GM21619 (cell line): ENCODE measurements at regions not wholly inside any gene's neighbourhood (a gene's known extent, or its start where the extent isn't known, plus 50 kb on each side); places are given as distances from the start of the nearest gene placed in this dataset.

Experiments used
- ATAC-seq: cut with Tn5 transposase; IDR thresholded peaks from one replicate; pipeline ENCODE4 v1.9.1; 2021; ENCODE audit not compliant: unreplicated experiment

DNA sequence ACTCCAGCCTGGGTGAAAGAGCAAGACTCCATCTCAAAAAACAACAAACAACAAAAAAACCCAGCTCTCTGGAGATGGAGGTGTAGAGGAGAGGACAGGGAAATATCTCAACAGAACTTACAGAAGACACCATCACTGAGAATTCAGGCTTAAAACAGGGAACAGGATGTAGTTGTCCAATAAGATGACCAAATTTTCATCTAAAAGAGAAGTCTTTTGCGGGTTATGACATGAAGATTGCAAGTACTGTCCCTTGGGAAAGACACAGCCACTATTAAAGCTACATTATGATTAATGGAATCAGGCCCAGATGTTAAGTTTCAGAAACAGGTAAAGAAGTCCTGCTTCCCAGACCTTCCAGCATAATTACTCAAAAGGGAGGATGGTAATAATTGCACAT is 235.2 kb upstream of the NRP1 start:
- no peak for ATAC-seq

DNA sequence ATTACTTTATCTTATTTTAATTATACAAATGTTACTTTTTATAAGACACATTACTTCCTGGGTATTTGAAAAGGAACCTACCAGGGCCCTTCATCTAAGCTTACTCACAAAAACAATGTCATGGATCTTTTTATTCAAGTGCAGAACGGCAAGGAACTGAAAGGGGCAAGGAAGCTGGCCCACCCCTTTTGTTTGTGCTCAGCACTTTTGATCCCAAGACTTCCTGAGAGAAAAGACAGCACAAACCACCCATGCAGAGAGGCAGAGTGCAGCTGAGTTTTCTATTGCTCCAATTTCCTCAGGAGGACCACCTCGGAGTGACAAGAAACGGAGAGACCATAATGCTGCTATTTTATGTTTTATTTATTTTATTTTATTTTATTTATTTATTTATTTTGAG is 232.0 kb upstream of the NRP1 start:
- ATAC-seq, result no peak

GRCh38 chr10:33566001-33566400 is 231.5 kb upstream of the NRP1 start:
- no peak for ATAC-seq

DNA sequence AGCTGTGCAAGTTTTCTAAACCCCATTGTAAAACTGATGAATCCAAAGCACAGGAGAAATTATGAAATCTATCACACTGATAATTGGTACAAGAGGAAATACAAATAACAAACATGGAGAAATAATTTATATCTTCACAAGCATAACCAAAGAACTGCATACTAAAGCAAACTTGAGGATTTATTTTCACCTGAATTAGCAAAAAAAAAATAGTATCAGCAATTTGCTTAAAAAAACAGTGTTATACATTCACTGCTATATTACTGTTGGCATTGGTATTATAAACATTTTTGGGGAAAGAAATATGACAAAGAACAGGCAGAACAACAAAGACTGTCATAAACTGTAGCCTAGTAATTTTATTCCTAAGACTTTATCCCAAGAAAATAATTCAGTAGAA is 230.8 kb upstream of the NRP1 start:
- ATAC-seq, result no peak

DNA sequence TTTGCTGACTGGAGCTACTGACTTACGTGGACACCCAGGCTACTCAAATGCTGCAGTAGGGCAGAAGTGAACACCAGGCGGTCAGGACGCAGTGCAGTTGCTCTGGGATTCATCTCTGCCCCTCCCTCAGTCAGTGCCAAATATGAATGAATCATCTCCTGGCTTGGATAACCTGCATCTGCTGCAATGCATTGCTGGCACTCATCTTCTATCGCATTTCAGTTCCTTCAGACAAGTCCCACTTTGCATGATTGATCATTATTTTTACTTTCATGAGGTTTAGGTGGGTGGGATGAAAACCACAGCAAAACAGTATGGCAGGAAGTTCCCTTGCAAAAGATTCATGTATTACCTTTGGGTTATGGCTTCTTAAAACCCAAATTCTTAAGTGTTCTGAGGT is 224.6 kb upstream of the NRP1 start:
- ATAC-seq, result no peak

GRCh38 chr10:33557313-33557712 is 222.8 kb upstream of the NRP1 start:
- no peak for ATAC-seq

DNA sequence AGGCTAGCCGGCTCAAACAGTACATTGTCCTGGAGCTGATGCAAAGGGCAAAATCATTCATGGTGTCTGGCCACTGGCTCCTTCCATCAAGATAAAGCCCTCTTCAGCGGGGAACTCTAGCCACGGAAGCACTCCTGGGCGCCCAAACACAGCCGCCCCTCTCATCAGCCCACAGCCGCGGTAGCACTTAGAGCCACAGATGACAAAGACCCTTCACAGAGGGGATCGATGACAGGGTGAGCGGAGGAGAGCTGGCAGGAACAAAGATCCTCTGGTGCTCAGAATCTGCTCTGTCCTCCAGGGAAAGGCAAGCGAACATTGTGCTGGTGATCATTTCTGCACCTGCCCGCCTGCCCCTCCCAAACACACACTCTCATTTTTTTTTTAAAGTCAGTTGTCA is 222.2 kb upstream of the NRP1 start:
- ATAC-seq, result no peak

- ATAC-seq, result no peak
Observed at GRCh38 chr10:33556103-33556502, 221.6 kb upstream of the NRP1 start.

DNA sequence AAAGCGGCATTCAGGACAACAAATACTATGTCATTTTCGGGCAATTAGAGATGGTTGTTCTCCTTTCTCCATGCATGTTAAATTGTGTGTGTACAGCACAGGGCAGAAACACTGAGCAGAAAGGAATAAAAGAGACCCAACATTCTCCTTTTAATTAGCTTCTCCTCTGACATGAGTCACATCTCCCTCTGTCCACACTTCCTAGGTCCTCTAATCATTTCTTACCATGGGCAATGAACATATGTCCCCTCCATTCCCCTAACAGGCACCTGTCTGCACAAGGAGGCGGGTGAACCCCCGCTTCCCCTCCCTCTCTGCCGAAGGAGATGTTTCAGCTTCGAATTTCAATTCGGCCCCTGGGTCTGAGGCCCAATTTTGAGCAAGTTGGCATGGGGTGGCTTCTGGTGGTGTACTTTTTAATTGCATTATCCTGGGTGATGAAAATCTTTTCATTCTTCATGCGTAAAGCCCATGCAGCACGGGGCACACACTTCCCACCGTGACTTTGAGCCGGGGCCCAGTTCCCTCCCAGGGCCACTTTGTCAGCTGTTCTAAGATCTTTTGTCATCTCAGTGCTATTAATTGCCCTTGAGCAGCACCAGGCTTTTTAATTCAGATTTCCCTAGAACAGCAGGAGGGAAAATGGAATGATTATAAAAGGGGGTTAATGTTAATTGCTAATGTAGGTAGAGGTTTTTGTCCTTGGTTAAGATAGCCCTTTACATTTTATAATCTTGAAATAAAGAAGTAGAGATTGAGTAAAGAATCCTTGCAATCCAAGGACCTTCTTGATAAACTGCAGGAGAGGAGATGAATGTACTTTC is 219.5 kb upstream of the NRP1 start:
- no peak for ATAC-seq

DNA sequence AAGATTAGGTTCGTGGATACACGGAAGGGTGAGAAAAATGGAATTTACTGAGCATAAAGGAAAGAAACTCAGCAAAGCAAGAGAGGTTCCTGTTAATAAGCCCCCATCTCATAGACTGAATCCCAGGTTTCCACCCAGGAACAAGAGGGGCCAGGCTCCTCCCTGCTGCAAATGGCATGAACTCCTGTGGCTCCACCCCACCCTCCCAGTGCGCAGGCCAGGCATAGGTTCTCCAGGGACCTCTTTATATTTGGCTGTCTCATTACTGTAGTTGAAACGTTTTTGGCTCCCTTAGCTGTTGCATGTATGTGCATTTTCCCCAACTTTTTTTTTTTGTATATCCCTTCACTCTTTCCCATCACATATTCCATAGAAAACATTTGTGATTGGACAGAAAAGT is 217.8 kb upstream of the NRP1 start:
- no peak for ATAC-seq

DNA sequence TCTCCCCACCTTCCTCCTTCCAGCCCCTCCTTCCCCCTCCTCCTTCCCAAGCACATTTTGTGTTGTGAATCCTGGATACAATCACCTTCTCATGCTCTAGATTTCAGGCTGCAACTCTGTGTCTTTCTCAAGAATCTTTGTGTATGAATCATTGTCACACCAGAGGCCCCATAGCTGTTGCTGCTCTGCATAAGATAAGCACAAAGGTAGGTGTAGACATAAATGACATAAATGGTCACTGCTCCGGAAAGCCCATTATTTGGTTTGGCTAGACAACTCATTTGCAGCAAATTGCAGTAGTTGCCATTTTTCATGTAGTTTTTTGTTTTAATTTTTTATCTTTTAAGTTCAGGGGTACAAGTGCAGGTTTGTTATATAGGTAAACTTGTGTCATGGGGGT is 216.3 kb upstream of the NRP1 start:
- no peak for ATAC-seq

- no peak for ATAC-seq
Observed at GRCh38 chr10:33547976-33548375, 213.5 kb upstream of the NRP1 start.

DNA sequence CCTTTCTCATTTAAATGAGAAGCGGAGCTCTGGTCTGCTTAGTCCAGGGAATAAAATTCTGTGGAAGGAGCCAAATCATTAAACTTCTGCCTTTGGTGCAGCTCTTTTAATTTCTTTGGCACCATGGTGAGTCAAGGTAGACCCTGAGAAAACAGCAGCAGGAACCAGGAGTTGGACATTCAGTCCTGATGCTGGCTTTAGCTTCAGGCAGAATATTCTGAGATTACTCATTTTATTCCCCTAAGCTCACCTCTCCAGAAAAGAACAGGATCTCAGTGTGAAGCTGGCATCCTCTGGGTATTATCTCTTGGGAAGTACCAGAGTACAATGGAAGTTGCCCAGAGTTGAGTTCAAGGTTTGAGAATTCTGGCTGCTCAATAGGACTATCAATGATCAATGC is 211.6 kb upstream of the NRP1 start:
- no peak for ATAC-seq

- ATAC-seq, result no peak
Observed at GRCh38 chr10:33542752-33543505, 208.5 kb upstream of the NRP1 start.

DNA sequence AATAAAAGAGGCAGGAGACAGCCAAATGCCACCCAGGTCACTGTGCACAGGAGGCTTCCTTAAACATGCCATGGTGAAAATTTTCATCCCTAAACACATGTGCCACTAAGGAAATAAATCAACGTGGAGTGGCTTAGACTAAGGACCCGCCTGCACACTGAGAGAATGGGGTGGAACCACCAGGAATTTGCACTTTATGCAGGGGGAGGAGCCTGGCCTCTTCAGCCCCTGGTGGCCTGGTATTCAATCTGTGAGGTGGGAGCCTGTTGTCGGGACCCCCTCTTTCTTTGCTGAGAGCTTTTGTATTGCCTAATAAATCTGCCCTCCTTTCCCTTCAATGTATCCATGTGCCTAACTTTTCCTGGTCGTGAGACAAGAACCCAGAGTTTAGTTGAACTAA is 204.6 kb upstream of the NRP1 start:
- no peak for ATAC-seq

GRCh38 chr10:33537066-33537465 is 202.6 kb upstream of the NRP1 start:
- no peak for ATAC-seq

GRCh38 chr10:33536508-33536907 is 202.0 kb upstream of the NRP1 start:
- ATAC-seq, result no peak

- ATAC-seq, result no peak
Observed at GRCh38 chr10:33535866-33536265, 201.4 kb upstream of the NRP1 start.

DNA sequence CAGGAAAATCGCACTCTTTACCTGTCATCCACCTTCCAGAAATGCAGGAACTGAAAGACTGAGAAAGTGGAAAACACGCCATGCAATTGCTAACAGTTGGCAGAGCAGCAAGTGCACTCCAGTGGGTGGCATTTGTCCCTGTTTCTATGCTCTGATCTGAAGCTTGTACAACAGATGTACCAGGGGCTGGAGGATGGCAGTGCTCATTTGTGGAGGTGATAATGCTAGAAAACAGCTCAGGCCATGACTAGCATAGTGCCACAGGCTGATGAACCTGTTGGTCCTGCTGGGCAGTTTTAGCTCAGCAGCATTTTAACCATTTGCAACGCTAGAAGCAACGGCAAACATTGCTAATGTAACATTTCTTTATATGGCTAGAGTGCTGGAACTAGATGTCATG is 199.9 kb upstream of the NRP1 start:
- ATAC-seq, result no peak

DNA sequence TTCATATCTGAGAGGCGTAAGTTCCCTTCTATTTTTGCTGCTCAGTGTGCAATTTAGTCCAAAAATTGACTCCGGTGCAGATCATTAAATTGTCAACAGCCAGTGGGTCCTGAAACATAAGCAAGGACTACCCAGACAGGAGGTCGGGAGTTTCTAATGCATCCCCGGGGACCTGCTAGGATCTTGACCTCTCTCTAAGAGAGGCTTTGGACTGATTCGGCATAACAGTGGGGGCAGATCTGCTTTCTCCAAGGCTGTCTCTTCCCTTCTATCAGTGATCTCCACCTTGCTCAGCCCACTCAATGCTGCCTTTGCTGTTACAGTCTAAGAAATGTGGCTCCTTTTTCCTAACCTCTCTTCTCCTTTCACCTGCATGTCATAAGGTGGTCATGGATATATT is 199.1 kb upstream of the NRP1 start:
- no peak for ATAC-seq

GRCh38 chr10:33532901-33533300 is 198.4 kb upstream of the NRP1 start:
- no peak for ATAC-seq

GRCh38 chr10:33529234-33529633 is 194.8 kb upstream of the NRP1 start:
- no peak for ATAC-seq

DNA sequence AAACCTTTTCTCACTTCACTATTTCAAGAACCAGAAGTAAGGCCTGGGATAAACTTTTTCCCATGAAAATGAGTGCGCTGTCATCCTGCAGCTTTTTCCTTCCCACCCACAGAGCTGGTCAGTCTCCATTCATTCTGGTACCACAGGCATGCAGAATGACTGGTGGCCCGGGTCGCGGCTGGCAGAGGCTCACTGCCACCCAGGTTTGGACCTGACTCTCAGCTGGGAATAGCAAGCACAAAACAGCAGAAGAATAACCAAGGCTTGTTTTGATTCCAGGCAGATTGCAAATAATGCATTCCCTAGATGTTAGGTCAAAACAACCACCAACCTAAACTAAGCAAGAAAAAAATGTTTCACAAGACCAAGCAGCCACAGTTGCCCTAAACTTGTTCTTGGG is 190.5 kb upstream of the NRP1 start:
- no peak for ATAC-seq
